ENCODE measurements at regions not wholly inside any gene's neighbourhood (a gene's known extent, or its start where the extent isn't known, plus 50 kb on each side); places are given as distances from the start of the nearest gene placed in this dataset.
"Not testable (repeated sequence)": the region's sequence is repeated elsewhere in the genome, so short reads cannot be mapped to it uniquely, and the experiment has no call there.

DNA sequence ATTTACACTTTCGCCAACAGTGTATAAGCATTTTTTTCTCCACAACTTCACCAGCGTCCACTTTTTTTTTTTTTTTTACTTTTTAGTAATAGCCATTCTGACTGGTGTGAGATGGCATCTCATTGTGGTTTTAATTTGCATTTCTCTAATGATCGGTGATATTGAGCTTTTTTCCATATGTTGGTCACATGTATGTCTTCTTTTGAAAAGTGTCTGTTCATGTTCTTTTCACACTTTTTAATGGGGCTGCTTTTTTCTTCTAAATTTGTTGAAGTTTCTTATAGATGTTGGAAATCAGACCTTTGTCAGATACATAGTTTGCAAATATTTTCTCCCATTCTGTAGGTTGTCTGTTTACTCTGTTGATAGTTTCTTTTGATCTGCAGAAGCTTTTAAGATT is 177.2 kb downstream of the SOD2 start:
- not testable (repeated sequence) for H2BK5ac ChIP-seq (ENCODE audit: low read length); H3K4me1 ChIP-seq (ENCODE audit: control insufficient read depth in 2 of 2, insufficient read depth in 1 of 2, low read depth in 1 of 2, low read length in 2 of 2); H3K9me3 ChIP-seq (replicated peaks in 1 of 2; ENCODE audit: control insufficient read depth in 2 of 2, insufficient read depth in 1 of 2, low read depth in 1 of 2, low read length in 2 of 2); H3K27ac ChIP-seq (replicated peaks; ENCODE audit: low read length); H2BK120ac ChIP-seq (ENCODE audit: low read depth, low read length); H3K27me3 ChIP-seq (ENCODE audit: control insufficient read depth in 3 of 3, insufficient read depth in 3 of 3, low read depth in 1 of 3, low read length in 3 of 3); H3K14ac ChIP-seq (ENCODE audit: low read length); H2BK15ac ChIP-seq (ENCODE audit: low read length); H2BK12ac ChIP-seq (ENCODE audit: low read length); H3K36me3 ChIP-seq (replicated peaks in 1 of 2; ENCODE audit: control insufficient read depth in 2 of 2, insufficient read depth in 2 of 2, low read length in 2 of 2); H2AFZ ChIP-seq (ENCODE audit: low read length); H3K9ac ChIP-seq (ENCODE audit: low read depth, low read length, poor library complexity); H4K91ac ChIP-seq (ENCODE audit: low read depth, low read length, poor library complexity); H2AK5ac ChIP-seq (ENCODE audit: low read depth, low read length); H3K79me1 ChIP-seq (ENCODE audit: low read depth, low read length); H3K4ac ChIP-seq (ENCODE audit: low read length); H3K4me2 ChIP-seq (ENCODE audit: insufficient read depth, low read length, poor library complexity, severe bottlenecking); DNase-seq (ENCODE audit: low spot score); H4K8ac ChIP-seq (ENCODE audit: low read depth, low read length); H3K23ac ChIP-seq (ENCODE audit: low read depth, low read length, poor library complexity); H3K18ac ChIP-seq (ENCODE audit: low read length); H3K4me3 ChIP-seq (ENCODE audit: low read length in 2 of 2)
- no CpG with 5 or more reads among the region's 3 CpGs for WGBS, 2 donors (ENCODE audit: extremely low coverage in 2 of 2, insufficient read length in 2 of 2, insufficient replicate concordance in 1 of 2)

DNA sequence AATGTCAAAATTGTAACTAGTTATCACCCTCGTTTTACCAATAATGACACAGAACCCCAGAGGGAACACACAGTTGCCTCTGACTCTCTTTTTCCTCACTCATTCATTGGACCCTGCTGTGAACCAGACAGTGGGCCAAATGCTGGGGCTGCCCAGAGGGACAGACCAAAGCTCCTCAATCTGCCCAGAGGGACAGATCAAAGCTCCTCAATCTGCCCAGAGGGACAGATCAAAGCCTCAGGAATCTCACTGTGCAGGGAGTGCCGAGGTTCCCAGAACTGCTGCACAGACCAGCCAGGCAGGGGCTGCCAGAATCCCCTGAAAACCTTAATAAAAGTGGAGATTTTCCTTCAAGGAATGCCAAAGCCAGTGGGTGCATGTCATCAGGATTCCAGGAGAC is 179.1 kb downstream of the SOD2 start:
- no peaks in the 10 kb centered on the region for H3K27me3 ChIP-seq (ENCODE audit: control insufficient read depth in 3 of 3, insufficient read depth in 3 of 3, low read depth in 1 of 3, low read length in 3 of 3)
- no peak overlapping the region for H3K9ac ChIP-seq (ENCODE audit: low read depth, low read length, poor library complexity)
- no peak overlapping the region for H3K4me3 ChIP-seq (ENCODE audit: low read length in 2 of 2)
- no peak overlapping the region for H2BK120ac ChIP-seq (ENCODE audit: low read depth, low read length)
- no peak overlapping the region for H3K27ac ChIP-seq (replicated peaks; ENCODE audit: low read length)
- H2BK15ac ChIP-seq (ENCODE audit: low read length), result no peak overlapping the region
- DNase-seq (ENCODE audit: low spot score), result no peak
- WGBS, 2 donors (ENCODE audit: extremely low coverage in 2 of 2, insufficient read length in 2 of 2, insufficient replicate concordance in 1 of 2), result no CpG with 5 or more reads among the region's 2 CpGs
- H3K14ac ChIP-seq (ENCODE audit: low read length), result no peak overlapping the region
- H3K4me2 ChIP-seq (ENCODE audit: insufficient read depth, low read length, poor library complexity, severe bottlenecking), result no peak overlapping the region
- no peak overlapping the region for H4K8ac ChIP-seq (ENCODE audit: low read depth, low read length)
- H2BK5ac ChIP-seq (ENCODE audit: low read length), result no peak overlapping the region
- H3K23ac ChIP-seq (ENCODE audit: low read depth, low read length, poor library complexity), result no peak overlapping the region
- H3K18ac ChIP-seq (ENCODE audit: low read length), result no peak overlapping the region
- no peaks in the 10 kb centered on the region for H3K36me3 ChIP-seq (replicated peaks in 1 of 2; ENCODE audit: control insufficient read depth in 2 of 2, insufficient read depth in 2 of 2, low read length in 2 of 2)
- H4K91ac ChIP-seq (ENCODE audit: low read depth, low read length, poor library complexity), result no peak overlapping the region
- H2BK12ac ChIP-seq (ENCODE audit: low read length), result no peak overlapping the region
- H3K79me1 ChIP-seq (ENCODE audit: low read depth, low read length), result no peaks in the 10 kb centered on the region
- no peak overlapping the region for H2AK5ac ChIP-seq (ENCODE audit: low read depth, low read length)
- H2AFZ ChIP-seq (ENCODE audit: low read length), result no peak overlapping the region
- H3K4ac ChIP-seq (ENCODE audit: low read length), result no peak overlapping the region
- H3K9me3 ChIP-seq (replicated peaks in 1 of 2; ENCODE audit: control insufficient read depth in 2 of 2, insufficient read depth in 1 of 2, low read depth in 1 of 2, low read length in 2 of 2), result no peaks in the 10 kb centered on the region
- H3K4me1 ChIP-seq (ENCODE audit: control insufficient read depth in 2 of 2, insufficient read depth in 1 of 2, low read depth in 1 of 2, low read length in 2 of 2), result no peaks in the 10 kb centered on the region

DNA sequence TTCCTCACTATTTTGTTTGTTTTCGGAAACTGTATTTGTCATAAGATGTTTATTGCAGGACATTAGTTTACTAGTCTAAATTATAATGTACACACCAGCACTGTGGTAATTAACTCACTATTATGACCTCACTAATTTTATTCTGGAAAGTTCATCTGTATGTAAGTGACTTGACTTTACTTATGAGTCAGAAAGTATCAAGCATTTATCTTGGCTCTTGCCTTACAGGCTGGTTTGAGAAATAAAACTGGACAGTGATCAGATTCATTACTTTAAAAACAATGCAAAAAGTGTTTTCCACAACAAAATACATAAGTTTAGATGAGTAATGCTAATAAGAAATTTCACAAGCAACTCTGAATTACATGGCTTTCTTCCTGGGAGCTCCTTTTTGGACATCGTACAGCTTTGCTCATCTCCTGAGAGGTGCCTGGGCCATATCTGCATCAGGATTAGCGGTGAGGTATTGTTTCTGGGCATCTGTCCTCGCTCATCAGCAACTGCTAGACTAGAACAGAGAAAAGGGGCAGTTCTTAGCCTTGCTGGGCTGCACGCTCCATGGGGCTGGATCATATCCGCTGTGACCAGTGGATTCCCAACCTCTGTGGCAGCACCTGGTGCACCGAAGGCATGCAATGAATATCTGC is 179.8 kb downstream of the SOD2 start:
- Histone ChIP-seq H3K4me2 (ENCODE audit: insufficient read depth, low read length, poor library complexity, severe bottlenecking) (no peak overlapping the region), H2AFZ (ENCODE audit: low read length) (no peak overlapping the region), H2AK5ac (ENCODE audit: low read depth, low read length) (no peak overlapping the region), H3K27me3 (ENCODE audit: control insufficient read depth in 3 of 3, insufficient read depth in 3 of 3, low read depth in 1 of 3, low read length in 3 of 3) (no peaks in the 10 kb centered on the region), H3K27ac (replicated peaks; ENCODE audit: low read length) (no peak overlapping the region), H3K36me3 (replicated peaks in 1 of 2; ENCODE audit: control insufficient read depth in 2 of 2, insufficient read depth in 2 of 2, low read length in 2 of 2) (no peaks in the 10 kb centered on the region), H4K91ac (ENCODE audit: low read depth, low read length, poor library complexity) (no peak overlapping the region), H3K23ac (ENCODE audit: low read depth, low read length, poor library complexity) (no peak overlapping the region), H3K18ac (ENCODE audit: low read length) (no peak overlapping the region), H3K9me3 (replicated peaks in 1 of 2; ENCODE audit: control insufficient read depth in 2 of 2, insufficient read depth in 1 of 2, low read depth in 1 of 2, low read length in 2 of 2) (no peaks in the 10 kb centered on the region), H3K9ac (ENCODE audit: low read depth, low read length, poor library complexity) (no peak overlapping the region), H3K4me1 (ENCODE audit: control insufficient read depth in 2 of 2, insufficient read depth in 1 of 2, low read depth in 1 of 2, low read length in 2 of 2) (no peaks in the 10 kb centered on the region), H2BK5ac (ENCODE audit: low read length) (no peak overlapping the region), H3K14ac (ENCODE audit: low read length) (no peak overlapping the region), H2BK120ac (ENCODE audit: low read depth, low read length) (no peak overlapping the region), H4K8ac (ENCODE audit: low read depth, low read length) (no peak overlapping the region), H2BK12ac (ENCODE audit: low read length) (no peak overlapping the region), H3K79me1 (ENCODE audit: low read depth, low read length) (no peaks in the 10 kb centered on the region), H3K4me3 (ENCODE audit: low read length in 2 of 2) (no peak overlapping the region), H3K4ac (ENCODE audit: low read length) (no peak overlapping the region), H2BK15ac (ENCODE audit: low read length) (no peak overlapping the region)
- no CpG with 5 or more reads among the region's 7 CpGs for WGBS, 2 donors (ENCODE audit: extremely low coverage in 2 of 2, insufficient read length in 2 of 2, insufficient replicate concordance in 1 of 2)
- DNase-seq (ENCODE audit: low spot score), result no peak

DNA sequence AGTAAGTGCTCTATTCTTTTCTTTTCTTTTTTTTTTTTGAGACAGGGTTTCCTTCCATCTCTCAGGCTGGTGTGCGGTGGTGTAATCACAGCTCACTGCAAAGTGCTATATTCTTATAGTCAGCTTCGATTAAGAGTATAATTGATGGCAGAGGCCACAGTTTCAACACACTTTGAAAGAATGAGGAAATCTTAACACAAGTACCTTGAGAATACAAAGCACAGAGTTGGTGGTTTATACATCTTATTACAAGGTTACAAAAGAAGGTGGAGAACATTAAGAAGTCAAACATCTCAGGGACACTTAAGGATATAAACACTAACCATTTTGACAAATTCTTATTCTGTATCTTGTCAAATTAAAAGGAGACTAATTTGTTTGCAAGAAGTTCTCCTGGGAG is 180.5 kb downstream of the SOD2 start:
- no CpG with 5 or more reads among the region's 2 CpGs for WGBS, 2 donors (ENCODE audit: extremely low coverage in 2 of 2, insufficient read length in 2 of 2, insufficient replicate concordance in 1 of 2)
- no peak overlapping the region for H4K8ac ChIP-seq (ENCODE audit: low read depth, low read length)
- H3K4me1 ChIP-seq (ENCODE audit: control insufficient read depth in 2 of 2, insufficient read depth in 1 of 2, low read depth in 1 of 2, low read length in 2 of 2), result no peaks in the 10 kb centered on the region
- no peak for DNase-seq (ENCODE audit: low spot score)
- no peaks in the 10 kb centered on the region for H3K36me3 ChIP-seq (replicated peaks in 1 of 2; ENCODE audit: control insufficient read depth in 2 of 2, insufficient read depth in 2 of 2, low read length in 2 of 2)
- H3K14ac ChIP-seq (ENCODE audit: low read length), result no peak overlapping the region
- H2BK120ac ChIP-seq (ENCODE audit: low read depth, low read length), result no peak overlapping the region
- no peak overlapping the region for H4K91ac ChIP-seq (ENCODE audit: low read depth, low read length, poor library complexity)
- no peak overlapping the region for H3K23ac ChIP-seq (ENCODE audit: low read depth, low read length, poor library complexity)
- no peak overlapping the region for H2BK5ac ChIP-seq (ENCODE audit: low read length)
- H3K27me3 ChIP-seq (ENCODE audit: control insufficient read depth in 3 of 3, insufficient read depth in 3 of 3, low read depth in 1 of 3, low read length in 3 of 3), result no peaks in the 10 kb centered on the region
- no peak overlapping the region for H2AFZ ChIP-seq (ENCODE audit: low read length)
- H3K18ac ChIP-seq (ENCODE audit: low read length), result no peak overlapping the region
- no peak overlapping the region for H3K27ac ChIP-seq (replicated peaks; ENCODE audit: low read length)
- no peaks in the 10 kb centered on the region for H3K9me3 ChIP-seq (replicated peaks in 1 of 2; ENCODE audit: control insufficient read depth in 2 of 2, insufficient read depth in 1 of 2, low read depth in 1 of 2, low read length in 2 of 2)
- H3K9ac ChIP-seq (ENCODE audit: low read depth, low read length, poor library complexity), result no peak overlapping the region
- no peak overlapping the region for H3K4ac ChIP-seq (ENCODE audit: low read length)
- no peaks in the 10 kb centered on the region for H3K79me1 ChIP-seq (ENCODE audit: low read depth, low read length)
- H3K4me3 ChIP-seq (ENCODE audit: low read length in 2 of 2), result no peak overlapping the region
- no peak overlapping the region for H2BK12ac ChIP-seq (ENCODE audit: low read length)
- H3K4me2 ChIP-seq (ENCODE audit: insufficient read depth, low read length, poor library complexity, severe bottlenecking), result no peak overlapping the region
- H2BK15ac ChIP-seq (ENCODE audit: low read length), result no peak overlapping the region
- no peak overlapping the region for H2AK5ac ChIP-seq (ENCODE audit: low read depth, low read length)

Data from neuronal stem cell (in vitro differentiated cells).